GM19372 (cell line): ENCODE measurements at regions not wholly inside any gene's neighbourhood (a gene's known extent, or its start where the extent isn't known, plus 50 kb on each side); places are given as distances from the start of the nearest gene placed in this dataset.
"Not testable (repeated sequence)": the region's sequence is repeated elsewhere in the genome, so short reads cannot be mapped to it uniquely, and the experiment has no call there.

Source experiments
- ATAC-seq: cut with Tn5 transposase; IDR thresholded peaks from one replicate; pipeline ENCODE4 v1.9.1; 2021; ENCODE audit warnings: mild to moderate bottlenecking, low read depth, moderate library complexity; ENCODE audit not compliant: unreplicated experiment

GRCh38 chr3:87737817-87738216, 321.0 kb downstream of the CGGBP1 start:
- not testable (repeated sequence) for ATAC-seq

- ATAC-seq, result no peak
Measured at GRCh38 chr3:87733671-87734367, 325.0 kb downstream of the CGGBP1 start.

DNA sequence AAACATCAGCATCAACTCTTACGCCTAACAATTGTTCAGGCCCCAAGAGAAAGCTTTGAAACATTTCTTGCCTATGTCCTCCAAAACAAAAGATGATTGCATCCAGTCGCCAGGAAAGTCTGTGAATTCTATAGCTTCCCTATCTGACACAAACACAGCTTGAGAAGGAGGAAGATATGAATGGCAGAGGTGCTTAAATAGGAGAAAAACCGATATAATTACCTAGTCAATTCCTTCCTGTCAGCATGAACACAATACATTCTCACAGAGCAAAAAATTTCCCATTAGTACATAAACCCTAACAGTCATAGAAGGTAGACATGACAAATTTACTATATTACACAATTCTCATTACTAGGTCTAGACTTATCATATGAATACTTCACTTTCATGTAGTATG, 326.5 kb downstream of the CGGBP1 start:
- no peak for ATAC-seq

DNA sequence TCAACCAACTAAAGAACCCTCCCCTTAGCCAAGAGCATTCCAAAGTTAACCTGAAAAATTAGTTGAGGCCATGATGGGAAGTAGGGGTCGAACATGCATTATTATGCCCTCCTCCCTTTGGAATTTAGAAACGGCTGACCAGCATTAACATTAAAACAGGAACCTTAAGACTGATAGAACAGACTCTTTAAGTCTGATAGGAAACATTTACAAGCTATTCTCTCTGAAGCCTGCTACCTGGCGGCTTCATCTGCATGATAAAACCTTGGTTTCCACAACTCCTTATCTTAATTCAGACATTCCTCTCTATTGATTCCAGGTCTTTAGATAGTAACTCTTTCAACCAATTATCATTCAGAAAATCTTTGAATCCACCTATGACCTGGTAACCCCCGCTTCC, 331.0 kb downstream of the CGGBP1 start:
- ATAC-seq, result no peak

DNA sequence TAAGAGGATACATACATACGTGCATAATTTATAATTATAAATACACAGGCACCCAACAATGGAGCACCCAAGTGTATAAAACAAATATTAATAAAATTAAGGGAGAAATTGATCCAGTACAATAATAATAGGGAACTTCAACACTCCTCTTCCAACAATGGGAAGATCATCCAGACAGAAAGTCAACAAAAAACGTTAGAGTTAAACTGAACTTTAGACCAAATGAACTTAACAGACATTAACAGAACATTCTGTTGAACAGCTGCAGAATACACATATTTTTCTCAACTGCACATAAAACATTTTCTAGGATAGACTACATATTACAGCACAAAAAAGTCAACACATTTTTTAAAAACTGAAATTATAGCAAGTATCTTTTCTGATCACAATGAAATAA, 339.7 kb downstream of the CGGBP1 start:
- ATAC-seq, result no peak

DNA sequence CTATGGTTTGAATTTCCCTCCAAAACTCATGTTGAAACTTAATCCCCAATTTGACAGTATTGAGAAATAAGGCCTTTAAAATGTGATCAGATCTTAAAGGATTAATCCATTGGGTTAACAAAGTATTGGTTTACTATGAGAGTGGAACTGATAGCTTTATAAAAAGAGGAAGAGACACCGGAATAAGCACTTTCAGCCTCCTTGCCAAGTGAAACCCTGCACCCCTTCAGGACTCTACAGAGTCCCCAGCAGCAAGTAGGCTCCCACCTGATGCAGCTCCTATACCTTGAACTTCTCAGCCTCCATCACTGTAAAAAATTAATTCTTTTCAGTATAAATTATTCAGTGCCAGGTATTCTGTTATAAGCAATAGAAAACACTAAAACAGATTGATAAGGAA, 348.3 kb downstream of the CGGBP1 start:
- ATAC-seq, result no peak

DNA sequence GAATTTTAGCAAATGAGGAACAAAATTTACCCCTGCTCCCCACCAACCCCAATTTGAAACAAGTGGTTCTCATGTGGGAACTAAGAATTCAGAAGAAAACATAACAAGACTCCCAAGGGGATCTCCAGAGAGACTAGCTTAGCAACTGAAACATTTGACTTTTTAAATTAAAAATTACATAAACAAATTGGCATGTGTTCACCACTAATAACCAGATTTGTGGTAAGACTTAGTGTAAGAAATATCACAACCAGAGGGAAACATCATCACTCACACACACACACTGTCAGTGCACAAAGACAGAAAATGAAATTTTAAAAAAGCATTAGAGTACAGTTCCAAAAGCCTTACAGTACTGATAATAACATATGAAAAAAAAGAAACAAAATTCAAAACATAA, 348.8 kb downstream of the CGGBP1 start:
- no peak for ATAC-seq

- ATAC-seq, result no peak
Measured at GRCh38 chr3:87706176-87706575, 352.6 kb downstream of the CGGBP1 start.

- no peak for ATAC-seq
Measured at GRCh38 chr3:87702600-87702999, 356.2 kb downstream of the CGGBP1 start.

DNA sequence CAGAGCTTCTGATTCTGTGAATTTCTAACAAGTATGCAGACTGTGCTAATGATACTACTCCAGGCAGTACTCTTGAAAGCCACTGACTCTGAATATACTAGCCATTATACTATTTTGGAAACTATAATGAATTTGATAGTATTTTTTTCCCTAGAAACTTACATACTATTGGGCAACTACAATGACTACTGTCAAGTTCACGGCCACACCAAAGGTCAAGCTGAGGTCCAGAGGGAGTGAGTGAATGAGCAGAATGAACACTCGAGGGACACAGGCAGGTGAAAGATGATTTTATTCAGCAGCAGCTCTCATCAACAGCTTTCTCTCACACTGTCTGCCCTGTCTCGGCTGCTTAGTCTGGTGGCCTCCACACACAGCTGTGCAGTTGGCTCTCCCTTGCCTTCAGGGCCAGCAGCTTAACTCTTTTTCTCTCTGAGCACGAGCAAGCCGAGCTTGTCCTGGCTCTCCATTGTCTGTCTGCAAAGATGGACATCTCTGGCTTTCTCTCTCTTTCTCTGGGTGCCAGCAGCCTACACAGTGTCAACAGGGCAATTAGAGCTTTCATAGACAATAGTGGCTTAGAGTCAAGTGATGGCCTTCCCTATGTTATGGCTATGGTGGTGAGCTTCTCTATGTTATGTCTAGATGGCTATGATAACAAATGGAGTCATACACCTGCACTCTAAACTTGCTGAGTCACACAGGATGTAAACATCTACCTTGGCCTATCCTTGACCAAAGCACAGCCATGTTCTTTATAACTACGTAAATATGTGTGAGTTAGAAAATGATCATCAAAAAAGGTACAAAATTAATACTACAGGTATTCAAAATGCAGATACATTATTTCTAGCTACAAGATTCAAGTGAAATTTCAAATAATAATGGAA, 362.4 kb downstream of the CGGBP1 start:
- no peak for ATAC-seq

- ATAC-seq, result no peak
Measured at GRCh38 chr3:87694678-87695077, 364.1 kb downstream of the CGGBP1 start.

GRCh38 chr3:87691109-87691508, 367.7 kb downstream of the CGGBP1 start:
- ATAC-seq, result no peak

DNA sequence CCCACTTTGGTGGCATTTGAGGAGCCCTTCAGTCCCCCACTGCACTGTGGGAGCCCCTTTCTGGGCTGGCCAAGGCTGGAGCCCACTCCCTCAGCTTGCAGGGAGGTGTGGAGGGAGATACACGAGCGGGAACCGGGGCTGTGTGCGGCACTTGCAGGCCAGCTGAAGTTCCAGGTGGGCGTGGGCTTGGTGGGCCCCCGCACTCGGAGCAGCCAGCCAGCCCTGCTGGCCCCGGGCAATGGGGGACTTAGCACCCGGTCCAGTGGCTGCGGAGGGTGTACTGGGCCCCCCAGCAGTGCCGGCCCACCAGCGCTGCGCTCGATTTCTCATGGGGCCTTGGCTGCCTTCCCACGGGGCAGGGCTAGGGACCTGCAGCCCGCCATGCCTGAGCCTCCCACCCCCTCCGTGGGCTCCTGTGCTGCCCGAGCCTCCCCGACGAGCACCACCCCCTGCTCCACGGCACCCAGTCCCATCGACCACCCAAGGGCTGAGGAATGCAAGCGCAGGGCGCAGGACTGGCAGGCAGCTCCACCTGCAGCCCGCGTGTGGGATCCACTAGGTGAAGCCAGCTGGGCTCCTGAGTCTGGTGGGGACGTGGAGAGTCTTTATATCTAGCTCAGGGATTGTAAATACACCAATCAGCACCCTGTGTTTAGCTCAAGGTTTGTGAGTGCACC, 379.7 kb downstream of the CGGBP1 start:
- not testable (repeated sequence) for ATAC-seq

DNA sequence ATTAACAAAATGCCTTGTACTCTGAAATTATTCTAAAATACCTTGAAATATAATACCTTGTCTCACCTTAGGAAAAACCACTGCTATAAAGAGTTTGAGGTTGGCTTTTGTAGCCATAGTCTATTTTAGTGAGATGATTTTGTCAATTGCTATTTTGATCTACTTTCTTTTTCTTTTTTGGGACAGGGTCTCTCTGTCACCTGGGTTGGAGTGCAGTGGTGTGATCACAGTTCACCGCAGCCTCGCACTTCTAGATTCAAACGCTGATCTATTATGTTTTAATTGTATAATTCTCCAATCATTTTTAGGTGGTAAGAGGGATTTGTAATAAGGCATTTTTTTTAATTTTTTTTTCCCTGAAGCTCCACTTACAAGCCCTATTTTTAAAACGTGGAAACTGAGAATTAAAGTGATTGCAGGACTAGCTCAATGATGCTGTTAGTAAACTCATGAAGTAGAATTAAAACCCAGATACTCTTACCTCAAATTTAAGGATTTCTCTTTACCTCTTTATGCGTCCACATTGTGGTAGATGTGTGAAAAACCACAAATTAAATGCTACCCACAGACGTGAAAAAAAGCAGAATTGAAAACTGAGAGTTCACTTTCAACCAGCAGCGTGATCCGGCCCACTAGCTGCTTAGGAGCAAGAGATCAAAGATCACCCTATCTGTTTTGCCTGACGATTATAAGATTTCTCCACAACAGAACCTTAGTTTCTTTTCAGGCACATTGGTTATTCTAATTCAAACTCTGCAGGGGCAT, 384.2 kb downstream of the CGGBP1 start:
- peak; percentile 99 for ATAC-seq

- no peak for ATAC-seq
Measured at GRCh38 chr3:87673132-87673531, 385.7 kb downstream of the CGGBP1 start.

DNA sequence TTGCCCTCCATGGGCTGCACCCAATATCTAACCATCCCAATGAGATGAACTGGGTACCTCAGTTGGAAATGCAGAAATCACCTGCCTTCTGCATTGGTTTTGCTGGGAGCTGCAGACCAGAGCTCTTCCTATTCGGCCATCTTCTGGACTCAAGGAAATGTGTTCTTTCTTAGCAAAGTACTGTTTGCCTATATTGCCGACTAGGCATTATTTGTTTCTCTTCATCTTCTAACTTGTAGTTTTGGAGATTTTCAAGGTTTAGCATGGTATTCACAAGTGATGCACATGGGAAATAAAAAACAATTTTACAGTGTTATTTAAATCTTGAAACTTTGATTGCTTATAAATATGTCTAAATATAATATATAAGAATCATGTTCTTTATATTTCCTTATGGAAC, 377.8 kb upstream of the POU1F1 start:
- ATAC-seq, result no peak

DNA sequence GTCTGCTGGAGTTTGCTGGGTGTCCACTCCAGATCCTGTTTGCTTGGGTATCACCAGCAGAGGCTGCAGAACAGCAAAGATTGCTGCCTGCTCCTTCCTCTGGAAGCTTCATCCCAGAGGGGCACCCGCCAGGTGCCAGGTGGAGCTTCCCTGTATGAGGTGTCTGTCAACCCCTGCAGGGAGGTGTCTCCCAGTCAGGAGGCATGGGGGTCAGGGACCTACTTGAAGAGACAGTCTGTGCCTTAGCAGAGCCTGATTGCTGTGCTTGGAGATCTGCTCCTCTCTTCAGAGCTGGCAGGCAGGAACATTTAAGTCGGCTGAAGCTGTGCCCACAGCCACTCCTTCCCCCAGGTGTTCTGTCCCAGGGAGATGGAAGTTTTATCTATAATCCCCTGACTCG, 376.8 kb upstream of the POU1F1 start:
- not testable (repeated sequence) for ATAC-seq

- no peak for ATAC-seq
Measured at GRCh38 chr3:87634426-87634825, 358.0 kb upstream of the POU1F1 start.

DNA sequence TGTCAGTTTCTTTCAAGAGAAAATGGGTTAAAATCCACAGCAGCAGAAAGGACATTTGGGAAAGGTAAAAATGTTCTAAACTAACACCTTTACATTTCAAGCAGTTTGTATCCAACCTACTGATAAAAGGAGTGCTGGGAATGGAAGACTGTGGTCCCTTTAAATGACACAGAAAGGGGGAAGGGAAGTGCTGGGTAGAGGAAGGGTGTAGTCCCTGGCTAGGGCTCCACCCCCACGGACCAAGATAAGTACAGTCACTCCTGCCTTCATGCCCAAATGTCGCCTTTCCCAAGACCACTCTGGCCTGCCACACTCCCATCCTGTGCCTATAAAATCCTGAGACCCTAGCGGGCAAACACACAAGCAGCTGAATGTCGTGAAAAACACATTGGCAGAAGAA, 350.9 kb upstream of the POU1F1 start:
- no peak for ATAC-seq

DNA sequence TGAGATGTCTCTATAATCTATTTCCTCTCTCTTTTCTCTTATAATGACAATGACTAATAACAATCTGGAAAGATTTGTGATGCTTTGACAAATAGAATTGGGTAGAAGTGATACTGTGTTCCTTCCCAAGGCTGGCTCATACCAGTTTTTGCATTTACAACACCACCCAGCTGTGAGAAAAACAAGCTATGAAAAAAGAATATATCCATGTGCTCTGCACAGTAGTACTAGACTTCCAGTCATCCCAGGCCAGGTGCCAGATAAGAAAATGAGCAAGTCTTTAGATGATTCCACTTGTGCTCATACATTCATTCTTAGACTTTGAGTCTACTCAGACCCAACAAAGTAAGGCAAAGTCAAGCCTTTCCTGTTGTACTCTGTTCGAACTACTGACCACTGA, 350.2 kb upstream of the POU1F1 start:
- no peak for ATAC-seq

GRCh38 chr3:87625876-87626275, 349.5 kb upstream of the POU1F1 start:
- ATAC-seq, result no peak
